Activated B cell treated with CpG ODN at 0.5 μM for 24 hours (primary cell): ENCODE measurements at regions not wholly inside any gene's neighbourhood (a gene's known extent, or its start where the extent isn't known, plus 50 kb on each side); places are given as distances from the start of the nearest gene placed in this dataset.

Experiments
- ATAC-seq: fragments of 200-7000 bp; cut with Tn5 transposase; one replicate; pipeline ENCODE4 v1.10.0; 2021; ENCODE audit warnings: low read depth, mild to moderate bottlenecking, moderate library complexity
- CTCF ChIA-PET: fragments of 350-600 bp; sonication (Branson Sonifier 250); formaldehyde crosslinking; loops from one replicate; lab custom pipeline; 2021; ENCODE audit warnings: antibody characterized with exemption; lab: Charles Lee
- POLR2A ChIA-PET: fragments of 350-600 bp; sonication (Branson Sonifier 250); formaldehyde crosslinking; loops from one replicate; lab custom pipeline; 2021; ENCODE audit warnings: antibody characterized with exemption; lab: Charles Lee
- DNase-seq: peaks from one replicate; pipeline ENCODE4 v3.0.0; 2022
- H3K27ac Mint-ChIP-seq: one replicate; pipeline ENCODE4 v1.8.0; 2020; ENCODE audit warnings: mixed read lengths
- H3K27me3 Mint-ChIP-seq: one replicate; pipeline ENCODE4 v1.8.0; 2021; ENCODE audit warnings: mixed read lengths
- H3K36me3 Mint-ChIP-seq: one replicate; pipeline ENCODE4 v1.8.0; 2021; ENCODE audit warnings: low read depth, mixed read lengths
- H3K4me1 Mint-ChIP-seq: one replicate; pipeline ENCODE4 v1.8.0; 2021; ENCODE audit warnings: mixed read lengths
- H3K4me3 Mint-ChIP-seq: one replicate; pipeline ENCODE4 v1.8.0; 2020; ENCODE audit warnings: mild to moderate bottlenecking, mixed read lengths
- H3K9me3 Mint-ChIP-seq: one replicate; pipeline ENCODE4 v1.8.0; 2020; ENCODE audit warnings: mixed read lengths
- intact Hi-C: fragments of 100-400 bp; cut with micrococcal nuclease; formaldehyde crosslinking; loops from one replicate; pipeline ENCODE4 v1.15.1; 2024
- TF ChIP-seq, protein P1 (sequence below): fragments of 200-600 bp; IDR thresholded peaks from one replicate; pipeline ENCODE4 v1.8.0; 2022; ENCODE audit warnings: antibody characterized with exemption, mild to moderate bottlenecking

- CTCF ChIA-PET = no interaction called here
Measured at GRCh38 chr11:127972816-127973215, 614.5 kb downstream of the ETS1 start.

DNA sequence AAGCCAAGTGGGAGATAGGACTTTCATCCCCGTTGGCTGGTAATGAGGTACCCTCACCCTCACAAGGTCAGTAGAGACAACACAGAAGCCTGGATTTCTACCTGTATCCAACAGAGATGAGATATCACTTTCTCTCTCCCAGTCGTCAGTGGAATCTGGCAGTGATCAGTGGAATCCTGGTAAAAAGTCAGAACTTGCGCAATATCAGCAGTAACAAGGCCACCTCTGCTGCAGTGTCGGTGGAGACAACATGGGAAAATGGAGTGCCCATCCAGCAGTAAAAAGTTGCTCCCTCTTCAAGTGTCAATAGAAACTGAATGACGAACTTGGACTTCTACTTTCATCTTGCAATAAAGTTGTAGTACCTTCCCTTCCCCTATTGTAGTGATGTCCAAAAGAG is 615.9 kb downstream of the ETS1 start:
- ATAC-seq (no peak), DNase-seq (no peak)
- no peak overlapping the region for H3K27ac Mint-ChIP-seq
- H3K27me3 Mint-ChIP-seq = peaks cover 10% of the 10 kb centered on the region
- POLR2A ChIA-PET = no interaction called here
- H3K4me1 Mint-ChIP-seq = no peaks in the 10 kb centered on the region
- no peaks in the 10 kb centered on the region for H3K36me3 Mint-ChIP-seq
- intact Hi-C loops = no loop called here
- CTCF ChIA-PET = no interaction called here
- TF ChIP-seq, protein P1, sequence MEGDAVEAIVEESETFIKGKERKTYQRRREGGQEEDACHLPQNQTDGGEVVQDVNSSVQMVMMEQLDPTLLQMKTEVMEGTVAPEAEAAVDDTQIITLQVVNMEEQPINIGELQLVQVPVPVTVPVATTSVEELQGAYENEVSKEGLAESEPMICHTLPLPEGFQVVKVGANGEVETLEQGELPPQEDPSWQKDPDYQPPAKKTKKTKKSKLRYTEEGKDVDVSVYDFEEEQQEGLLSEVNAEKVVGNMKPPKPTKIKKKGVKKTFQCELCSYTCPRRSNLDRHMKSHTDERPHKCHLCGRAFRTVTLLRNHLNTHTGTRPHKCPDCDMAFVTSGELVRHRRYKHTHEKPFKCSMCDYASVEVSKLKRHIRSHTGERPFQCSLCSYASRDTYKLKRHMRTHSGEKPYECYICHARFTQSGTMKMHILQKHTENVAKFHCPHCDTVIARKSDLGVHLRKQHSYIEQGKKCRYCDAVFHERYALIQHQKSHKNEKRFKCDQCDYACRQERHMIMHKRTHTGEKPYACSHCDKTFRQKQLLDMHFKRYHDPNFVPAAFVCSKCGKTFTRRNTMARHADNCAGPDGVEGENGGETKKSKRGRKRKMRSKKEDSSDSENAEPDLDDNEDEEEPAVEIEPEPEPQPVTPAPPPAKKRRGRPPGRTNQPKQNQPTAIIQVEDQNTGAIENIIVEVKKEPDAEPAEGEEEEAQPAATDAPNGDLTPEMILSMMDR = no peak
- no peak overlapping the region for H3K4me3 Mint-ChIP-seq
- no peaks in the 10 kb centered on the region for H3K9me3 Mint-ChIP-seq

More at GRCh38 chr11:127972816-127973215, 614.5 kb downstream of the ETS1 start:
- DNase-seq (no peak), ATAC-seq (no peak)
- intact Hi-C loops = no loop called here
- TF ChIP-seq, protein P1 = no peak
- POLR2A ChIA-PET = no interaction called here
- Mint-ChIP-seq H3K9me3 (peaks cover 6% of the 10 kb centered on the region), H3K27ac (no peak overlapping the region), H3K4me3 (no peak overlapping the region), H3K36me3 (no peaks in the 10 kb centered on the region), H3K4me1 (no peaks in the 10 kb centered on the region), H3K27me3 (peaks cover 8% of the 10 kb centered on the region)

DNA sequence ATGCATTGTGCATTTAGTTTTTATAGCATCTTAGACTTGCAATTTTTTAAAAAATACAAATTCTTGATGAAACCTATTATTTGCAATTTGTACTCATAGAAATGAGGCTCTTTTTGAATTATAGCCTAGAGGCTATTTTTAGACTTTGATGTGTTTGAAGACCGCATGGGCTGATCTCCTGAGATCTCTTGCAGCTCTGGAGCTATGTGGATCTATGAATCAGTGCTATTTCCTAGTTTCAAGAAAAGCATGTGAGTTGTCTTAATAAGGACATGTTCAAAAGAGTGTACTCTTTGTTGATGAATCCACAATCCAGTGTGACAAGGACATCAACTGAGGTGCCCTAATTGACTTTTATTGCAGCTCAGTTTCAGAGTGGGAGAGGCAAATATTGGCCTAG is 620.5 kb downstream of the ETS1 start:
- ChIA-PET CTCF (no interaction called here), POLR2A (no interaction called here)
- Mint-ChIP-seq H3K36me3 (no peaks in the 10 kb centered on the region), H3K4me3 (no peak overlapping the region), H3K9me3 (no peaks in the 10 kb centered on the region), H3K4me1 (no peaks in the 10 kb centered on the region), H3K27me3 (peaks cover 16% of the 10 kb centered on the region), H3K27ac (no peak overlapping the region)
- intact Hi-C loops = no loop called here
- DNase-seq (no peak), ATAC-seq (no peak)
- TF ChIP-seq, protein P1 = no peak

DNA sequence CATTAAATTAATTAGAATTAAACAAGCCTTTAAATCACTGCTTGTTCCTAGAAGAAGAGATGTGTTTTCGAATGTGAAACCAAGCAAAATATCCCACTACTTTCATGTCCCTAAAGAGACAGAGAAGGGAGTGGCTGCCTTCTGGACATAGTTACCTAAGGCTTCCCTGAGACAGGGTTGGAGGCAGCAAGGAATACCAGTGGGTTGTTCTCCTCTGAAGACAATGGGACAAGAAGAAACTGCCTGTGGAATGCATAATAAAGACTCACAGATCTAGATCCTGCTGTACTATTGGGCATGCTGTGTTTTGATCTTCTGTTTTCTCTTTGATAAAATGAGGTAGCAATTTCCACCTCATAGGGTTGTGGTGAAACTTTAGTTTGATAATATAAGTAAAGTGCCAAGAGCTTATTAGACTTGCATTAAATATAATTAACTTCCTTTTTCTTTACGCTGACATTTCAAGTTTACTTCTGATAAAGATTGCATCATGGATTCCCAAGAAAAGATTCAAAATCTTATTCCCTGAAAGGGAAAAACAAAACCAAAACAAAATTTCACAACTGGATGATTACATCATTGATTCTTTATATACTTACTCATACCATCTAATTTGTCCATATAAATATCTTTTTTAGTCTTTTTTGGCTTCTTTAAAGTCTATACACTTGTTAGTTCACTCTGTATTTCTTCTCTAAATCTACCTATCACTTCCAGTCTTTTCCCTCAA is 621.3 kb downstream of the ETS1 start:
- no peaks in the 10 kb centered on the region for H3K9me3 Mint-ChIP-seq
- ChIA-PET POLR2A (no interaction called here), CTCF (no interaction called here)
- TF ChIP-seq, protein P1 = no peak
- H3K4me3 Mint-ChIP-seq = no peak overlapping the region
- no peak overlapping the region for H3K27ac Mint-ChIP-seq
- no peaks in the 10 kb centered on the region for H3K36me3 Mint-ChIP-seq
- intact Hi-C loops = no loop called here
- DNase-seq (no peak), ATAC-seq (no peak)
- no peaks in the 10 kb centered on the region for H3K4me1 Mint-ChIP-seq
- peaks cover 13% of the 10 kb centered on the region for H3K27me3 Mint-ChIP-seq

DNA sequence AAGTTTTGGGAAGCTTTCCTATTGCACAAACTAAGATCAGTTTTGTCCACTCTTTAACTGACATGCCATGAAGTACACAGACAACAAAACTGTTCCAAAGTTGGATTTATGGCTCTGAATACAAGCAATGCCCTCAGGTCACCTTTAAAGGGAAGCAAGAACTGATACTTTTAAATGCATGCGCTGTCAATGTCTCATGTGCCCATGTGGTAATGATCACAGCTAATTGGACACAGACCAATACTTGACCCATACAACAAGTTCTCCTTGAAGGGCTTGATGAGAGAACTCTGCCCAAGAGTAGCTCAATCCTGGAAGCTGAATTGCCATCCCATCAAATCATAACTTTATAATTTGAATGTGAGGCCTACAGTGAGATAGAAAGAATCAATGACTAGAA is 624.9 kb downstream of the ETS1 start:
- Mint-ChIP-seq H3K4me1 (no peaks in the 10 kb centered on the region), H3K27me3 (peaks cover 8% of the 10 kb centered on the region), H3K9me3 (no peaks in the 10 kb centered on the region), H3K4me3 (no peak overlapping the region), H3K27ac (no peak overlapping the region), H3K36me3 (no peaks in the 10 kb centered on the region)
- ATAC-seq = no peak
- intact Hi-C loops = no loop called here
- DNase-seq = no peak
- ChIA-PET POLR2A (no interaction called here), CTCF (no interaction called here)
- TF ChIP-seq, protein P1 = no peak
